NOMO-1 treated with dmso at 0.1 percent for 144 hours (cell line): ENCODE measurements at regions not wholly inside any gene's neighbourhood (a gene's known extent, or its start where the extent isn't known, plus 50 kb on each side); places are given as distances from the start of the nearest gene placed in this dataset.

Experiments
- DNase-seq: peaks from one replicate; lab custom pipeline; 2025; ENCODE audit not compliant: unreplicated experiment; lab: John Stamatoyannopoulos, UW

DNA sequence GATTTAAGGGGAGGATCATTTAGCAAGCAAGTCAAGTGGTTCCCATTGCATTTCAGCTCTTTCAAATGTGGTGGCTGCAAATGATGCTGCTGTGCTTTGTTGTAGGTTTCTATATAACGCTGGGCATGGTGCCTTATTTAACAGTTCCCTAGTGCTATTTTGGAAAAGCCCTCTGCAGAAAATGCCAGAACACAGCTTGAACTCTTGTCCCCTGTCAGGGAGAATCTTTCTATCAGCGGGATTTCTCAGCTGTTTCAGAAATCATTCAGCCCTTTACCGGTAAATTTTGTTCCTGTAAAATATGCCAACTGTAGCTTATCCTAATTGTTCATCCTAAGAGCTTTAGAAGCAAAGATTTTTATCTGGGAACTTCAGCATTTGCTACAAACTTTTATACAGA, 77.8 kb upstream of the DTNA start:
- DNase-seq, result no peak

DNA sequence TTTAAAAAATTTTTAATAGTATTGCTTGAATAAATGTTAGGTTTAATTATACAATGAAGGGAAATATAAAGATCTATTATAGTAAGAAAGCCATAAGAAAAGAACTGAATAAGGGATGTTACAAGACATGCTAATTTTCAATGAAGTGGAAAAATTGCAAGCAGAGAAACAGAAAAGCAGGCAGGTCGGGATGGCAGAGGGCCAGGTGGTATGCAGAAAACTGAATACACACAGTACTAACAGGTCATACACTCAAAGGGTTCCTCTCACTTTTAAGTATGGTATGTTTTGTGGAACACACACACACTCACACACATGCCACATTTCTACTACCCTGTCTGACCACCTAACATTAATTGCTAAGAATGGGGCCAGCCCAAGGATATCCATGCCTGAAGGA, 76.7 kb upstream of the DTNA start:
- no peak for DNase-seq

DNA sequence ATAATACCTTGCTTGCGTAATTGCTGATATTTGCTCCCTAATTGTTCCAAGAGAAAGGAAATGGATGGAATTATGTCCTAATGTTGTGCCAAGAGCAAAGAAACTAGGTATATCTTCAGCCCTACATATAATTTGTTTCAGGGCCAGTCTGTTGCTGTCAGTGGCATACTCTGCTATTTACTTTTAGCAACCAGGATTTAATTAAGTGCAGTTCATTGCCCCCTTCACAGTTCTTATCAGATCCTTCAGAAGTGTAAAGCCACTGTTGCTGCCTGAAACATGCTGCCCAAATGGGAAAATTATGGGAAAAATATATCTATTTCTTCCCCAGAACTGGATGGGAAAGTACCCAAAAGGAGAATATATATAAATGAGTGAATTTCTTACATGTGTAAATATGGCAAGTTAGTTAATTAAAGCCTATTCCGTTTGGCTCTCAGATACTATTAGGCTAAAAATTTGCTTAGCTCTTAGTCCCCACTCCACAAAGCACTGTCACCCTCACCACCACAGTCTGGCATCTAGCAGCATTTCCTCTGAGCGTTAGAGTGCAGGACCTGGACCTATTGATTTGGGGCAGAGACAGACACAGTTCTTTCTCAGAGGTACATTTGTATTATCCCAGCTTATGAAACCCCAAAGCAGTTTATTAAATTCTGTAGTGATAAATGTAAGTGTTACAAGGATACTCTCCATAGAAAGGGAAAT, 72.8 kb upstream of the DTNA start:
- DNase-seq, result no peak

DNA sequence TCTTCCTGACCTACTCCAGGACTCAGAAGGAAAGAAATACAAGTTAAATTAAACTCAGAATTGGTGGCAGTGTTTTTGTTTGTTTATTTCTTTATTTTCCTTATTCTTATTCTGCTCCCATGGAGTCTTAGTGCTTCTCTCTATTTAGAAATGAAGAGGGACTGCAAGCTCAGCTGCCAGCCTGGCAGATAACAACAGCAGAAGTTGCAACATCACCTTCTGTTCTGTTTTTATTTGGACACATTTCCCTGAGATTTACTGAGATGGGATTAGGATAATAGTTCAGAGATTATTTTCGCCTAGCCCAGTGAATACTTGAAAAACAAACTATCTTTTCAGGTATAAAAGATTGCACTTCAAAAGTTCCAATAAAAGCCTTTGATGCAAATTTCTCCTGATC, 70.4 kb upstream of the DTNA start:
- DNase-seq, result no peak

DNA sequence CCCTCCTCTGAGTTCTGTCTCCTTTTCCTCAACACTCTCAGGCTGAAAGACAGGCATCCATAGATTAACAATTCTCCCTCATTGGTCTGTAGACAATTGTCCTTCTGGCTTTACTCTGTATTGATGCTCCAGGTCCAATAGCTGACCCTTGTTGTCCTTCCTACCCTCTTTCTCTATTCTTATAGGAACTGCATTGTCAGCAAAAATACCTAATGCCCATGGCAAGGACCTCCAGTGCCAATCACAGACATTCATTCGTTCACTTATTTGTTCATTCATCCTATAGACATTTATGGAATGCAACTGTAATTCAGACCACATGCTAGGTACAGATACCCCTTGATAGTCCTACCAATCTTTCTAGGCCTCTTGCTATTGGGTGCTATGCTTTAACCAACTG, 69.8 kb upstream of the DTNA start:
- no peak for DNase-seq

DNA sequence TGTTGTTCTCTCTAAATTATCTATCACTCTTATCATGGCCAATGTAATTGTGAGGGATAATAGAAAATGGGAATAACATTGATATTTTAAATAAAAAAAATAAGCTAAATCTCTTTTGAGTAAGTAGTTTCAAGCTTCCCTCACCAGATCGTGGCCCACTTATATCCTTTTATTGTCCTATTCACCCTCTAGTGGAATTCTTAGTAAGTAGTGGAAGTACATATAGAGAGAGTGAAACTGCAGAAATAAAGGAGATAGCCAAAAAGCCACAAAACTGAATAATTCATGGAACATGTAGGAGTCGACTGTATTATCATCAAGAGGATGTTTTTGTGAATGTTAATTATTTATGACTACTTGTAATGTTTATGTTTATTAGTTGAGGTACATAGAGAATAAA, 66.1 kb upstream of the DTNA start:
- no peak for DNase-seq

DNA sequence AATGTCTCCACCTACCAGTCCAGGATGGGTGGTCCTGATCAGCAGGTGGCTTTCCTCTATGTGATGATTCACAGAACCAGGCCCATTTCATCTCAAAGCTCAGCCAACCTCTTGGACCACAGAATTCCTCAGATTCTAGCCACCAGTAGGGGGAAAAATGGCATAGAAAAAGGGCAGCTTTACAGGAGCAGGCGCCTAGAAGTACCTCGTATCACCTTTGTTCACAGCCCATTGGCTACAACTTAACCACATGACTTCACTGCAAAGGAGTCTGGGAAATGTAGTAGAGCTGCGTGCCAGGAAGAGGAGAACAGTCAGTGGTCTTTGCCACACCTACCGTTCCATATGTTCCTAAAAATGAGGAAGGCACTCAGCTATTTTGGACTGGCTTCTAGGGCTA, 62.8 kb upstream of the DTNA start:
- no peak for DNase-seq

DNA sequence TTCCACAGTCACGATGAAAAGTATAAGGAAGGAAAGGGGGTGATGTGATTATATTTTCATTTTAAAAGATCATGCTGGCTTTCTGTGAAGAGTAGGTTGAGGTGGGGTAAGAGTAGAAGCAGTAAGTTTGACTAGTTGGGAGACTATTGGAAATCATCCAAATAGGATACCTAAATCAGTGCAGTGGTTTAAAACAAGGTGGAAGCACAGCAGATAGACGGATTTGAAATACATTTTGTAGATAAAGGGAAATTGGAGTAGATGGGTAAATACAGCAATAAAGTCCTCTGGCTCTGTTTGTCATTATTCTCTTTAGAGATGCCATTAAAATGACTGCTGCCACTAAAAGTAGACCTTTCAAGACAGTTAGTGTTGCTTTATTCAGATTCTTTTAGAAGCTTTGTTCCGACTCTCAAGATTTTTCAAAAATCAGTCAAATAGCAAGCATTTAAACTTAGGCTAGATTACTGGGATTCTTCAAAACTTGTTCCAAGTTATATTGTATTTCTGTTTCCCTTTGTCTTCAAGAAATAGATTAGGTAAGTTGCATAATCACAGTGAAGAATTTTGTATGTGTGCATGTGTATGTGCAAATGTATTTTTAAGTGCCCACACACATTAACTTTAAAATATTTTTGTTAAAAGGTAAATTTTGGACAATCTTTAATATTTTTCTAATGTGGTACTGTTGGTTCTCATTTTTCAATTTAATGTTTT, 61.7 kb upstream of the DTNA start:
- no peak for DNase-seq

DNA sequence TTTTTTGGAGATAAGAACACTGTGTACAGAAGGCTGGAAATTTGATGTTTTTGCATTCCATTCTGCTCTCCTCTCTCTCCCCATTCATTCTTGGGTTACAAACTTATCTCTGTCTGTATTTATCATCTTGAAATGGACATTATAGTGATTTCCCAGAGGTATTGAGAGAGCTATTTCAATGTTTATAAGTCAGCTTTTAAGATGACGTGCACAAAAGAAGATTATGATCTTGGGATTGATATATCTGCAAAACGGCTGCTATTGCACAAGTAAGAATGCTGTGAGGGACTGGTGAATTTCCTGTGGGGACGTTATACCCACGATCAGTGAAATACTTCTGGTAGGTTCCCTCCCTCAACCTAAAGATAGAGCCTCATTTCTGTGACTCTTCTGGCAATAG, 61.0 kb upstream of the DTNA start:
- peak; percentile 6 for DNase-seq

DNA sequence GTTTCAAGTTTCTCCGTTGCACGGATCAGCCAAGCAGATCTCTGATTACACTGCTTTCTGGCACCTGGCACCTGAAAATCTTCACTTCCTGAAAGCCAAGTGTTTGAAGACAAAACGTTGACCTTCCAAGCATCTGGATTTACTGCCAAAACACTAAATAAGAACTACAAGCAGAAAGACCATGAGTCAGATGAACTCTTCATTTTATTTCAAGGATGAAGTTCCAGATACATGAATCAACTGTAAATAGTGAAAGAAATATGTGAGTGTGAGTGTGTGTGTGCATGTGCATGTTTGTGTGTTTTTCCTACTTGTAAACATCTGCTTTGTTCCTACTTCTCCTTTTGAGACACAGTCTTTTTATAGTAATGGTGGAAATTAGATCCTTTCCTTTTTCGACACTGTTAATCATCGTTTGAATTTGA, 60.0 kb upstream of the DTNA start:
- DNase-seq, result peak; percentile 16

DNA sequence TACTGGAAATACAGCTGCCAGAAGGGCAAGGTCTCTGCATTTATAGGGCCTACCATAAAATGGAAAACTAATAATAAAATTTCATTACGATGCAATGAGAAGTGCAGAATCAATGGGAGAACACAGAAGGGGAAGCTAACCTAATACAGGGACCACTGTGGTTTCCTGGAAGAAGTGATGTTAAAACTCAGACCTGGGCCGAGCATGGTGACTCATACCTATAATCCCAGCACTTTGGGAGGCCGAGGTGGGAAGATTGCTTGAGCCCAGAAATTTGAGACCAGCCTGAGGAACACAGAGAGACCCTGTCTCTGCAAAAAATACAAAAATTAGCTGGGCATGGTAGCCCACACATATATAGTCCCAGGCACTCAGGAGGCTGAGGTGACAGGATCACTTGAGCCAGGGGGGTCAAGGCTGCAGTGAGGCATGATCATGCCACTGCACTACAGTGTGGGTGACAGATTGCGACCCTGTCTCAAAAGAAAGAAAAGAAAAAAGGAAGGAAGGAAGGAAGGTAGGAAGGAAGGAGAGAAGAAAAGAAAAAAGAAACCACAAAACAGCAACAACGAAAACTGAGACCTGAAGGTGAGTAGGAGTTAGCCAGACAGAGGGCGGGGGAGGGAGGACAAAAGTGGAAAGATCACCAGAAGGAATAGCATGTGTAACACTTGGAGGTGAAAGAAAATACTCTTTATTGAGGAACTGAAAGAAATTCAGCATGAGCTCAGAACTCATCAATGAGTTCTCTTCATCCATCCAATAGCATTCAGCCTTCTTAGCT, 58.3 kb upstream of the DTNA start:
- no peak for DNase-seq

DNA sequence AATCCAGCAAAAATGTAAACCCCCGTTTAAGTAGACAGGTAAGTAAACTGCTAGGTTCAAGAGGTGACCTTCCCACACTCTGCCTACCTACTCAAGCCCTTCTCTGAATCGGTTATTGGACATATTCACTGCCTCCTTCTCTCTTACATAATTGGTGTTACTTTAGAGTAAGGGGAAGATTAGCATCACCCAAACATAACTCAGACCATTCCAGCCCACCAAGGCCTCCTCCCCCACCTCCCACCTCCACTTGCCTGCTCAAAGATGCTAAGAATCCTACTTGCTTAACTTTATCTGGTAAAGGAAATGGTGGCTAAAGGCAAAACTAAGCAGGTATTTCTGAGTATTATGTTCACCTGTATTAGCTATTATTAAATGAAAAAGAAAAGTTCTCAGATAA, 55.0 kb upstream of the DTNA start:
- DNase-seq, result no peak

DNA sequence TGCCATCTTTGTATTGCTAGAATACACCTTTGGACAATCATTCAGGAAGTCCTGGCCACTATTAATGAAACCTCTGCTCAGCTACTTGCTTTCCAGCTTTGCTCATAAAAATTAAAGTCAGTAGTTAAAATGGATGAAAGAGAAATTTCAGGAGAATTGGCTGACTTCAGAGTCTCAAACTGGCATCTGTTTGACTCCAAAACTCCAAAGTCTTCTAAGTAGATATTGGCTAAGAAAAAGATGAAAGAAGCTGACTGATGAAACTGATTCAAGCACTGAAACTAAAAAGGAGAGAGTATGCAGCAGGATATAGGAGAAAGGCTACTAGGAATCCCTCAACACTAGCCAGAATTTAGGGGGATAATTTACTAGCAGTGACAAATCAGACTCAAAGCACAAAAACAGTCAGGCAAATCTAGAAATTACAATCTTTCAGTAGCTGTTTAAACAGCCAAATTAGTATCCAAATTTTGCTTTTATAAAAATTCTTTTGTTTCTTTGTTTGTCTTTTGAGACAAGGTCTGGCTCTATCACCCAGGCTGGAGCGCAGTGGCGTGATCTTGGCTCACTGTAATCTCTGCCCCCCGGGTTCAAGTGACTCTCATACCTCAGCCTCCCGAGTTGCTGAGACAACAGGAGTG, 52.1 kb upstream of the DTNA start:
- no peak for DNase-seq

DNA sequence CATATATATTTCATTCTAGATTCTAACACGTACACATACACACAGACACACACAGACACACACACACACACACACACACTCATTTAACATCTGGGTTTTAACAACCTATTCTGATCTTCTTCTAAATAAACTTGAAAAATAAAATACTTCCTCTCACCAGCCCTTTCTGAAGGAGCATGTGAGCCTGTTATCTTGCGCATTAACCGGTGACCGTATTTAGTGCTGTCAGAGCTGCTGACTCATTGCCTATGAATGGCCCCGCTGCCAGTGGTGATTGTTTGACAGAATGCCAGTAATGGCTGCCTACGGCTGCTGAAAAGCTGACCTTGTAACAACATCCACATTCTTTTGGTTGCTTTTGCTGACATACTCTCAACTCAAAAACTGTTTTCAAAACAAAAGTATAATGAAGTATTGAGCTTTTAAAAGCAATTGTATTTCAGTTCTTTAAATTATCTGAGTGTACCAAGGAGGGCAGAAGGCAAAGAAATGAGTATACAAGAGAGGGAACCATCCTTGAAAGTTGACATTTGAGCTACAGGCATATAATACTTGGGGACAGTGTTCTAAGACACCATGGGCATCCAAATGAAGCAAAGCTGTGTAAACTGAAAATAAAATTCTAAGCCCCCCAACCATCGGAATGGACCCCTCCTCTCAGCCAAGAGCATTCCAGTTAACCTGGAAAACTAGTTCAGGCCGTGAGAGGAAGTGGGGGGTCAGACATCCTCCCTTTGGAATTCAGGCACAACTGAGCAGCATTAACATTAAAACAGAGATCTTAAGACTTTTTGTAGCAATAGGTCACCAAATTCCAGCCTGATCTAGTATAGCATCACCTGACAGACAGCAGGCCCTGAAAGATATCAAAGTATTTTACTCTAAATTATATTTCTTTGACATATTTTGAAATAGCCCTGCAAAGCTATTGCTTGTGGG, 50.2 kb upstream of the DTNA start:
- DNase-seq, result peak; percentile 24
